Uterus (tissue), 3 donors: ENCODE measurements at regions not wholly inside any gene's neighbourhood (a gene's known extent, or its start where the extent isn't known, plus 50 kb on each side); places are given as distances from the start of the nearest gene placed in this dataset.

Experiments
- DNase-seq, 2 donors: peaks; one replicate each; pipeline ENCODE4 v3.0.0-alpha.2; 2019 to 2020
- H3K27ac ChIP-seq, 2 donors: fragments of 200-600 bp; sonication (generic); 1 replicate in 1 of 2; 2 replicates in 1 of 2; pipeline ENCODE4 v1.5.1; 2016 to 2018
- H3K27me3 ChIP-seq, 2 donors: fragments of 200-600 bp; sonication (generic); one replicate each; pipeline ENCODE4 v1.5.1; 2018 to 2019; ENCODE audit warnings: control low read depth in 1 of 2
- H3K36me3 ChIP-seq, 2 donors: fragments of 200-600 bp; sonication (generic); one replicate each; pipeline ENCODE4 v1.5.1; 2019; ENCODE audit warnings: control low read depth in 1 of 2
- H3K4me1 ChIP-seq, 2 donors: fragments of 200-600 bp; sonication (generic); one replicate each; pipeline ENCODE4 v1.5.1; 2018 to 2019; ENCODE audit warnings: control low read depth in 1 of 2
- H3K4me3 ChIP-seq, 2 donors: fragments of 200-600 bp; sonication (generic); 1 replicate in 1 of 2; 2 replicates in 1 of 2; pipeline ENCODE4 v1.5.1; 2018 to 2019; ENCODE audit warnings: mild to moderate bottlenecking in 1 of 2
- H3K9me3 ChIP-seq, 2 donors: fragments of 200-600 bp; sonication (generic); one replicate each; pipeline ENCODE4 v1.5.1; 2019; ENCODE audit warnings: control low read depth in 1 of 2
- CTCF ChIP-seq, 4 experiments: fragments of 200-600 bp in 2 of 4; fragments of 450-650 bp in 2 of 4; sonication (generic) in 2 of 4; IDR thresholded peaks; one replicate each; pipeline ENCODE4 v1.5.1; 2016 to 2019; ENCODE audit warnings: antibody characterized with exemption in 4 of 4, mild to moderate bottlenecking in 2 of 4, moderate library complexity in 1 of 4
- POLR2A ChIP-seq, 2 donors: fragments of 450-650 bp; IDR thresholded peaks; one replicate each; pipeline ENCODE4 v1.6.1; 2016; ENCODE audit warnings: antibody characterized with exemption in 2 of 2, mild to moderate bottlenecking in 1 of 2, moderate library complexity in 1 of 2
- intact Hi-C: fragments of 100-400 bp; cut with DNase I; formaldehyde crosslinking; loops from one replicate; pipeline ENCODE4 v1.15.1; 2023; ENCODE audit warnings: low total_unique reads
- donor health status: DM: yes; HTN: yes; CAD: no.

GRCh38 chr11:106331176-106331575, 253.7 kb downstream of the AASDHPPT start:
- H3K4me3 ChIP-seq: no peak overlapping the region
- H3K4me1 ChIP-seq: no peaks in the 10 kb centered on the region
- no peak for DNase-seq
- no peaks in the 10 kb centered on the region for H3K36me3 ChIP-seq
- TF ChIP-seq CTCF (IDR thresholded peaks at IDR 0.05) (no peak), POLR2A (IDR thresholded peaks at IDR 0.05) (no peak)
- no peaks in the 10 kb centered on the region for H3K27me3 ChIP-seq
- no peaks in the 10 kb centered on the region for H3K9me3 ChIP-seq
- no peak overlapping the region for H3K27ac ChIP-seq
- intact Hi-C loops: no loop called here

GRCh38 chr11:106333678-106334077, 256.2 kb downstream of the AASDHPPT start:
- Histone ChIP-seq H3K4me1 (no peaks in the 10 kb centered on the region), H3K36me3 (no peaks in the 10 kb centered on the region), H3K27ac (no peak overlapping the region)

GRCh38 chr11:106344394-106344793, 266.9 kb downstream of the AASDHPPT start:
- H3K27me3 ChIP-seq: no peaks in the 10 kb centered on the region
- no peaks in the 10 kb centered on the region for H3K9me3 ChIP-seq
- peaks cover 0 to 5% of the 10 kb centered on the region in 2 donors for H3K4me1 ChIP-seq
- no peaks in the 10 kb centered on the region for H3K36me3 ChIP-seq
- no peak for TF ChIP-seq POLR2A (IDR thresholded peaks at IDR 0.05)
- intact Hi-C loops: no loop called here
- no peak overlapping the region for H3K4me3 ChIP-seq
- DNase-seq: no peak
- H3K27ac ChIP-seq: peak overlapping the region in 1 of 2 donors; percentile 7

More at GRCh38 chr11:106333678-106334077, 256.2 kb downstream of the AASDHPPT start:
- no peaks in the 10 kb centered on the region for H3K9me3 ChIP-seq
- no peak for TF ChIP-seq CTCF (IDR thresholded peaks at IDR 0.05)
- no peak for TF ChIP-seq POLR2A (IDR thresholded peaks at IDR 0.05)
- no peak overlapping the region for H3K4me3 ChIP-seq
- intact Hi-C loops: no loop called here
- no peaks in the 10 kb centered on the region for H3K27me3 ChIP-seq
- DNase-seq: no peak

- H3K4me1 ChIP-seq: peaks cover 0 to 5% of the 10 kb centered on the region in 2 donors
- peak overlapping the region in 1 of 2 donors; percentile 7 for H3K27ac ChIP-seq
- DNase-seq: no peak
- H3K36me3 ChIP-seq: no peaks in the 10 kb centered on the region
- no peaks in the 10 kb centered on the region for H3K27me3 ChIP-seq
- H3K9me3 ChIP-seq: no peaks in the 10 kb centered on the region
- intact Hi-C loops: no loop called here
- no peak overlapping the region for H3K4me3 ChIP-seq
- TF ChIP-seq CTCF (IDR thresholded peaks at IDR 0.05) (no peak), POLR2A (IDR thresholded peaks at IDR 0.05) (no peak)
Measured at GRCh38 chr11:106344966-106345365, 267.5 kb downstream of the AASDHPPT start.

- Histone ChIP-seq H3K36me3 (no peaks in the 10 kb centered on the region), H3K27me3 (no peaks in the 10 kb centered on the region), H3K9me3 (no peaks in the 10 kb centered on the region), H3K4me1 (no peaks in the 10 kb centered on the region), H3K27ac (no peak overlapping the region), H3K4me3 (no peak overlapping the region)
- intact Hi-C loops: no loop called here
- TF ChIP-seq CTCF (IDR thresholded peaks at IDR 0.05): no peak
- no peak for TF ChIP-seq POLR2A (IDR thresholded peaks at IDR 0.05)
- DNase-seq: no peak
Measured at GRCh38 chr11:106353031-106353430, 275.6 kb downstream of the AASDHPPT start.

- intact Hi-C loops: no loop called here
- Histone ChIP-seq H3K9me3 (no peaks in the 10 kb centered on the region), H3K27ac (no peak overlapping the region), H3K4me3 (no peak overlapping the region), H3K27me3 (no peaks in the 10 kb centered on the region), H3K36me3 (no peaks in the 10 kb centered on the region), H3K4me1 (no peaks in the 10 kb centered on the region)
- TF ChIP-seq CTCF (IDR thresholded peaks at IDR 0.05): no peak
- TF ChIP-seq POLR2A (IDR thresholded peaks at IDR 0.05): no peak
- no peak for DNase-seq
Measured at GRCh38 chr11:106369224-106369623, 291.8 kb downstream of the AASDHPPT start.
